ENCODE measurements at regions not wholly inside any gene's neighbourhood (a gene's known extent, or its start where the extent isn't known, plus 50 kb on each side); places are given as distances from the start of the nearest gene placed in this dataset.

- POLR2A ChIA-PET: no interaction called here
- Histone ChIP-seq H3K27me3 (ENCODE audit: insufficient read depth, low read length) (peaks cover 67% of the 10 kb centered on the region), H3K9ac (ENCODE audit: low read length) (no peak overlapping the region), H3K36me3 (ENCODE audit: control insufficient read depth in 1 of 2, insufficient read depth in 2 of 2, low read length in 2 of 2) (no peaks in the 10 kb centered on the region), H3K4me3 (replicated peaks in 1 of 2; ENCODE audit: low read depth in 1 of 2, low read length in 2 of 2) (no peak overlapping the region), H3K79me2 (ENCODE audit: insufficient read depth, low read length) (no peaks in the 10 kb centered on the region), H3K27ac (ENCODE audit: low read depth, low read length) (no peak overlapping the region), H4K20me1 (ENCODE audit: insufficient read depth) (no peaks in the 10 kb centered on the region; the same call in 1 of the 2 replicates), H3K9me3 (ENCODE audit: control insufficient read depth in 1 of 2, insufficient read depth in 1 of 2, low read depth in 1 of 2, low read length in 2 of 2) (no peaks in the 10 kb centered on the region), H3K4me1 (ENCODE audit: control insufficient read depth in 1 of 2, insufficient read depth in 2 of 2, low read length in 2 of 2) (no peaks in the 10 kb centered on the region), H3K4me2 (ENCODE audit: low read length) (no peak overlapping the region), H3K9me2 (ENCODE audit: insufficient read depth) (no peaks in the 10 kb centered on the region), H2AFZ (ENCODE audit: low read depth, low read length, poor library complexity, severe bottlenecking) (no peak overlapping the region)
- intact Hi-C loops (cut with micrococcal nuclease): no loop called here
- BruUV-seq (replicated peaks): no TSS peak
- no peak for TF ChIP-seq REST (IDR thresholded peaks at IDR 0.05; ENCODE audit: low read depth)
- no peak for TF ChIP-seq RAD21 (IDR thresholded peaks at IDR 0.05; ENCODE audit: low read depth)
- no peak for TF ChIP-seq CBX3 (IDR thresholded peaks at IDR 0.05; ENCODE audit: low read depth)
- TF ChIP-seq MAX (IDR thresholded peaks at IDR 0.05): no peak
- no peak for TF ChIP-seq ATF3 (IDR thresholded peaks at IDR 0.05)
- no peak for TF ChIP-seq CEBPB (IDR thresholded peaks at IDR 0.05; ENCODE audit: low read depth)
- no peak for TF ChIP-seq SRF (IDR thresholded peaks at IDR 0.05; ENCODE audit: low read depth)
- TF ChIP-seq EZH2 (IDR thresholded peaks at IDR 0.05): no peak
- TF ChIP-seq ZFX (IDR thresholded peaks at IDR 0.05): no peak
- no peak for TF ChIP-seq SIN3A (IDR thresholded peaks at IDR 0.05; ENCODE audit: low read depth)
- TF ChIP-seq CTCF (IDR thresholded peaks at IDR 0.05 in 2 of 3, conservative IDR thresholded peaks at IDR 0.05 in 1 of 3; ENCODE audit: borderline replicate concordance in 1 of 3, insufficient read depth in 1 of 3, low read depth in 2 of 3, low read length in 2 of 3): no peak
- no peak for TF ChIP-seq JUND (IDR thresholded peaks at IDR 0.05)
- no peak for TF ChIP-seq ZNF274 (IDR thresholded peaks at IDR 0.05; ENCODE audit: low read depth, low read length)
- no peak for TF ChIP-seq POLR2AphosphoS5 (IDR thresholded peaks at IDR 0.05; ENCODE audit: low read depth, low read length)
- TF ChIP-seq TCF7L2 (IDR thresholded peaks at IDR 0.05; ENCODE audit: borderline replicate concordance, extremely low read depth, insufficient read depth, insufficient read length): no peak
- no peak for TF ChIP-seq ELF1 (IDR thresholded peaks at IDR 0.05; ENCODE audit: borderline replicate concordance, low read depth)
- TF ChIP-seq EZH2phosphoT487 (IDR thresholded peaks at IDR 0.05; ENCODE audit: borderline replicate concordance): no peak
- TF ChIP-seq YY1 (IDR thresholded peaks at IDR 0.05; ENCODE audit: extremely low read depth, insufficient replicate concordance, low read depth, low read length): no peak
- CTCF ChIA-PET: no interaction called here
- DNase-seq (ENCODE audit: low read depth, low spot score) (no peak), ATAC-seq (no peak)
- RAD21 ChIA-PET (ENCODE audit: low non-redundant PET in 1 of 2, low total read pairs in 2 of 2, uncharacterized antibody in 2 of 2, unreplicated experiment in 2 of 2): no interaction called here
Observed at GRCh38 chr1:157233131-157233530, 94.9 kb upstream of the ETV3 start.
